PC-3 (cell line): ENCODE measurements at regions not wholly inside any gene's neighbourhood (a gene's known extent, or its start where the extent isn't known, plus 50 kb on each side); places are given as distances from the start of the nearest gene placed in this dataset.

Experiments
- EZH2 ChIP-seq: fragments of 300-600 bp; sonication (generic); IDR thresholded peaks from one replicate; pipeline ENCODE4 v1.6.1; 2017; ENCODE audit warnings: antibody characterized with exemption, mild to moderate bottlenecking, low read length; ENCODE audit not compliant: unreplicated experiment
- EZH2phosphoT487 ChIP-seq: fragments of 300-600 bp; sonication (generic); IDR thresholded peaks from 2 replicates; pipeline ENCODE4 v1.6.1; 2018; ENCODE audit warnings: mild to moderate bottlenecking, antibody characterized with exemption, low read length, borderline replicate concordance
- TF ChIP-seq, protein P1 (sequence below): fragments of 300-600 bp; sonication (generic); conservative IDR thresholded peaks from 2 replicates; pipeline ENCODE4 v1.5.1; 2017; ENCODE audit warnings: antibody characterized with exemption, low read depth, mild to moderate bottlenecking, low read length

DNA sequence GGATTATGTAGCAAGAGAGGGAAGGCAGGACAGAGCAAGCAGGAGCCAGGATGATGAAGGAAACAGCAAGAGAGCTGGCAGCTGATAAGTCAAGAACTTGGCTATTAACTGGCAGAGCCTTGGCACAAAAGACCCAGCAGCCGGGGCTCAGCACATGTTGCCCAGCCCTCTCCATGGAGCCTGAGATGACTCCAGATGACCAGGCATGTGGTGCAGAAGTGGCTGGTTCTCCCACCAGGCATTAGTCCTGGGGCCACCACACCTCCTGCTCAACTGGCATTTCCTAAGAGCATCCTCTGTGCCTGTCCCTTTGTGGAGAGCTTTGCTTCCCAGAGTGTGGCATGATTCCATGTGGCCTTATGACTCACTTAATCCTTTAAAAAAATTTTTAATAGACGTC is 522.6 kb downstream of the MN1 start:
- TF ChIP-seq, protein P1, sequence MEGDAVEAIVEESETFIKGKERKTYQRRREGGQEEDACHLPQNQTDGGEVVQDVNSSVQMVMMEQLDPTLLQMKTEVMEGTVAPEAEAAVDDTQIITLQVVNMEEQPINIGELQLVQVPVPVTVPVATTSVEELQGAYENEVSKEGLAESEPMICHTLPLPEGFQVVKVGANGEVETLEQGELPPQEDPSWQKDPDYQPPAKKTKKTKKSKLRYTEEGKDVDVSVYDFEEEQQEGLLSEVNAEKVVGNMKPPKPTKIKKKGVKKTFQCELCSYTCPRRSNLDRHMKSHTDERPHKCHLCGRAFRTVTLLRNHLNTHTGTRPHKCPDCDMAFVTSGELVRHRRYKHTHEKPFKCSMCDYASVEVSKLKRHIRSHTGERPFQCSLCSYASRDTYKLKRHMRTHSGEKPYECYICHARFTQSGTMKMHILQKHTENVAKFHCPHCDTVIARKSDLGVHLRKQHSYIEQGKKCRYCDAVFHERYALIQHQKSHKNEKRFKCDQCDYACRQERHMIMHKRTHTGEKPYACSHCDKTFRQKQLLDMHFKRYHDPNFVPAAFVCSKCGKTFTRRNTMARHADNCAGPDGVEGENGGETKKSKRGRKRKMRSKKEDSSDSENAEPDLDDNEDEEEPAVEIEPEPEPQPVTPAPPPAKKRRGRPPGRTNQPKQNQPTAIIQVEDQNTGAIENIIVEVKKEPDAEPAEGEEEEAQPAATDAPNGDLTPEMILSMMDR, result no peak
- TF ChIP-seq EZH2, result no peak
- no peak for TF ChIP-seq EZH2phosphoT487
